NCI-H146 treated with DMSO at 0.1 percent for 48 hours (cell line): ENCODE measurements at regions not wholly inside any gene's neighbourhood (a gene's known extent, or its start where the extent isn't known, plus 50 kb on each side); places are given as distances from the start of the nearest gene placed in this dataset.
"Not testable (repeated sequence)": the region's sequence is repeated elsewhere in the genome, so short reads cannot be mapped to it uniquely, and the experiment has no call there.

Experiments
- DNase-seq: peaks from one replicate; lab custom pipeline; 2025; ENCODE audit not compliant: unreplicated experiment; lab: John Stamatoyannopoulos, UW

DNA sequence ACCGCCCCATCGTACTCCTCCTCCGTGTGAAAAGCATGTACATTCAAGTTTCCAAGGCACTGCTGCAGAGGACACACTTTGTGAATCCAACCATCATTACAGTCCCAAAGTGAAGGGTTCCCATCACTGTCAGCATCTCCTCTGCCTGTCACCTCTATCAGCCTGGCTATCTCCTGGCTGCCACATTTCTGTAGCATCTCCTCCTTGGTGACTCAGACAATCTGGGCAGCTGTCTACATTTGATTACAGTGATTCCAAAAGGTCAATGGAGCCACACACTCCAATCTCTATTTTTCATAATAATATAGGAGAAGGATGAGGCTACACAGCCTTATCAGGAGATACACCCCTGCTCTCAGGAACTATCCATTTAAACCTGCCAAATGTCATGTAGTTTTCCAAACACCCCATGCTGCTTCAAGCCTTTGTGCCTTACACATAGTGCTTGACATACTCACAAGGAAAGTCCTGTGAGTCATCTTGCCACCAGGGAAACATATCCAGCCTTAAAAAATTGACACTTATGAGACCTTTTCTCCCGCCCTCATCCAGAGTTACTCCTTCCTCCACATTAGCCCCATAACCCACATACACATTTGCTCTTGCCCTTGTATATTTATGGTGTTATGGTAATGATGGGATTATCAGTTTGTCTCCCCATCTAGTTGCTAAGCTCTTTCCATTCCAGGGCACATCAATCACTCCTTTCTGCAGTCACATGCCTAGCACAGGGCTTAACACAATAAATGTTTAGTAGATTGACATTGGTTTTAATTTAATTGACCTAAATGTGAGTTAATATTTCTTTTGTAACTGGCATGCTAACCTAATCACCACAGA lies 250.1 kb upstream of the CDH5 start:
- no peak for DNase-seq

- DNase-seq = no peak
These were observed 251.1 kb upstream of the CDH5 start for GRCh38 chr16:66115373-66115772.

GRCh38 chr16:66113223-66113622 lies 253.3 kb upstream of the CDH5 start:
- DNase-seq = no peak

GRCh38 chr16:66109677-66110076 lies 256.8 kb upstream of the CDH5 start:
- no peak for DNase-seq

- no peak for DNase-seq
These were observed 258.8 kb upstream of the CDH5 start for GRCh38 chr16:66107661-66108060.

DNA sequence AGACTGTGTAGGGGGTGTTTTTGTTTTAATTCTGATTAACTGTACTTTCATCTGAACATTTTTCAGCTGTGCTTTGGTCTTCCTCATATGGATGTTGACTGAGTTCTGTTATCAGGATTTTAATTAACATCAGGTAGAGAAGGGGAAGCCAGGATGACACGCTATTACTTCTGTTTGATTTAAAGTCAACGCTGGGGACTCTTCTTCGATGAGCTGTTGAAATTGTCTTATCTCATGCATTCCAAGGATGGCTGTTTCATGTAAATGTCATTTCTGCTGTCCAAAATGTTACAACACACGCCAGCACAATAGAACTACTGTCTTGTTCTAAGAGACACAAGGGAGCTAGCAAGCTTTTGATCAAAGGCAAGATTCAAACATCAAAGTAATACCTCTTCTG lies 263.3 kb upstream of the CDH5 start:
- no peak for DNase-seq

- no peak for DNase-seq
These were observed 267.2 kb upstream of the CDH5 start for GRCh38 chr16:66099306-66099705.

GRCh38 chr16:66097751-66098150 lies 268.7 kb upstream of the CDH5 start:
- no peak for DNase-seq

DNA sequence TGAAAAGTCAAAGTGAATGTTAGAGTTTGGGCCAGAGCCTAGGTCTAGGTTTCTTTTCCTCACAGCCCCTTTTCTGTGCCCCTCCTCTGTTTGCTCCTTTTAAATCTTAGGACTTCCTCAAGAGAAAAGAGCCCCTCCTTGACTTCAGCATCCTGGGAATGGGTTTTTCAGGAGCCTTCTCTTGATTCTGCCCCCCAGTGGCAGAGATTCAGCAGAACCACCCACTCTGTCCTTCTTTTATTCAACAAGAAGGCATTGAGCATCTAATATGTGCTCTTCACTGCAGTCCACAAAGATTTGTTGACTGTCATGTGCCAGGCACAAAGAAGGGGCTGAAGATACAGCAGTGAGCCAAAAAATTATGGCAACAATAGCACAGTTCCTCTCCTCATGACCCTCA lies 270.8 kb upstream of the CDH5 start:
- no peak for DNase-seq

GRCh38 chr16:66093191-66093590 lies 273.3 kb upstream of the CDH5 start:
- DNase-seq = no peak

- DNase-seq = no peak
These were observed 275.0 kb upstream of the CDH5 start for GRCh38 chr16:66091471-66091891.

- no peak for DNase-seq
These were observed 277.8 kb upstream of the CDH5 start for GRCh38 chr16:66088681-66089080.

DNA sequence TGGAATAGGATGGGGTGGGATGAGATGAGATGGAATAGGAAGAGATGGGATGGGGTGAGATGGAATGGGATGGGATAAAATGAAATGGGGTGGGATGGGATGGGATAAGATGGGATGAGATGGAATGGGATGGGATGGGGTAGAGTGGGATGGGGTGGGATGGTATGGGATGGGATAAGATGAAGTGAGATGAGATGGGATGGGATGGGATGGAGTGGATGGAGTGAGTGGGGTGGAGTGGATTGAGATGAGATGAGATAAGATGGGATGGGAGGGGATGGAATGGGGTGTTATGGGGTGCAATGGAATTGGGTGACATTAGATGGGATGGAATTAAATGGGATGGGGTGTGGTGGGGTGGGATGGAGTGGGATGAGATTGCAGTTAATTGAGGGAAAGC lies 279.2 kb upstream of the CDH5 start:
- no peak for DNase-seq

- DNase-seq = no peak
These were observed 280.8 kb upstream of the CDH5 start for GRCh38 chr16:66085651-66086050.

- DNase-seq = not testable (repeated sequence)
These were observed 281.8 kb upstream of the CDH5 start for GRCh38 chr16:66084731-66085130.

DNA sequence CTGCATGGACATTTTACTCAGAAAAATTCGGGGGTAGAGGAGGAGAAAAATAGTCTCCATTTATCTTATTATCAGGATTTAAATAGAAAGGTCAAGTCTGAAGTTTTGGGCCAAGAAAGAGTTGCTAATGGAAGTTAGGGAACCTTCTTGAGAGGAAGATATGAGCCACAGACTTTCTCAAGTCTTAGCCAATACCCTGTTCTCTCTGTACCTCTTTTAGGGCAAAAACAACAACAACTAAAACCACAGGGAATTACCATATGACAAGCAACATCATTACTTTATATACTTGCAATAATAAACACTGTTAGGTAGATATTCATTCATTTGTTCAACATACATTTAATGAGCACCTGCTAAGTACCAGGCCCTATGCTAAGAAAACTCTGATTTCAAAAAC lies 282.2 kb upstream of the CDH5 start:
- DNase-seq = no peak

DNA sequence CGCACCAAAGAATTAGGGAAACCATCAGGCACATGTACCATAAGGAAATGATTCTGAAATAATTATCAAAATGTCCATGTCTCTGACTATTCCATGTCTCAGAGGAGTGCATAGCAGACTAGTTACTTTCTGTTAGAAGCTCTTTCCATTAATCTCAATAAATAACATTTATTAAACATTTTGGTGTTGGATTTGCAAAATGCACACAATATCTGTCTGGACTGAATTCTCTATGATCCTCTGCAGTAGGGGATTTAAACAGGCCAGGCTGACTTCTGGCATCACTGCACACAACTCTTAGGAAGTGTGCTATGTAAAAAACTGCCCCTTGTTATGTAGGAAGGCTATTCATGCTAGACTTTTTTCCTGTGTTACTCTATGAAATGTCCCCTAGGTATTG lies 283.3 kb upstream of the CDH5 start:
- DNase-seq = no peak

GRCh38 chr16:66082424-66082823 lies 284.1 kb upstream of the CDH5 start:
- no peak for DNase-seq

GRCh38 chr16:66081775-66082366 lies 284.6 kb upstream of the CDH5 start:
- DNase-seq = no peak

- no peak for DNase-seq
These were observed 286.7 kb upstream of the CDH5 start for GRCh38 chr16:66079671-66080334.

- DNase-seq = no peak
These were observed 296.2 kb upstream of the CDH5 start for GRCh38 chr16:66070140-66070917.
